Peyer's patch (tissue), 4 donors: ENCODE measurements at regions not wholly inside any gene's neighbourhood (a gene's known extent, or its start where the extent isn't known, plus 50 kb on each side); places are given as distances from the start of the nearest gene placed in this dataset.

ENCODE experiments used
- DNase-seq, 3 donors: peaks; one replicate each; pipeline ENCODE4 v3.0.0-alpha.2; 2017 to 2019
- H3K27ac ChIP-seq, 4 donors: fragments of 200-600 bp; sonication (generic); one replicate each; pipeline ENCODE4 v1.5.1; 2016 to 2019
- H3K27me3 ChIP-seq, 2 donors: fragments of 200-600 bp; sonication (generic); one replicate each; pipeline ENCODE4 v1.5.1; 2019
- H3K36me3 ChIP-seq, 3 donors: fragments of 200-600 bp; sonication (generic); one replicate each; pipeline ENCODE4 v1.5.1; 2016 to 2019
- H3K4me1 ChIP-seq, 4 donors: fragments of 200-600 bp; sonication (generic); one replicate each; pipeline ENCODE4 v1.5.1; 2016 to 2019
- H3K4me3 ChIP-seq, 4 donors: fragments of 200-600 bp; sonication (generic); 1 replicate in 3 of 4; 2 replicates in 1 of 4; pipeline ENCODE4 v1.5.1; 2016 to 2019; ENCODE audit warnings: mild to moderate bottlenecking in 1 of 4
- H3K9me3 ChIP-seq, 4 donors: fragments of 200-600 bp; sonication (generic); one replicate each; pipeline ENCODE4 v1.5.1; 2016 to 2019; ENCODE audit warnings: mild to moderate bottlenecking in 1 of 4
- POLR2A ChIP-seq, 2 donors: fragments of 450-650 bp; IDR thresholded peaks; one replicate each; pipeline ENCODE4 v1.5.1; 2017; ENCODE audit warnings: antibody characterized with exemption in 2 of 2, mild to moderate bottlenecking in 2 of 2, moderate library complexity in 2 of 2
- TF ChIP-seq, protein P1 (sequence below), 6 experiments: fragments of 450-650 bp in 4 of 6; fragments of 200-600 bp in 2 of 6; sonication (generic) in 1 of 6; IDR thresholded peaks; one replicate each; pipeline ENCODE4 v1.5.1; 2017 to 2019; ENCODE audit warnings: antibody characterized with exemption in 6 of 6, mild to moderate bottlenecking in 3 of 6, moderate library complexity in 1 of 6

DNA sequence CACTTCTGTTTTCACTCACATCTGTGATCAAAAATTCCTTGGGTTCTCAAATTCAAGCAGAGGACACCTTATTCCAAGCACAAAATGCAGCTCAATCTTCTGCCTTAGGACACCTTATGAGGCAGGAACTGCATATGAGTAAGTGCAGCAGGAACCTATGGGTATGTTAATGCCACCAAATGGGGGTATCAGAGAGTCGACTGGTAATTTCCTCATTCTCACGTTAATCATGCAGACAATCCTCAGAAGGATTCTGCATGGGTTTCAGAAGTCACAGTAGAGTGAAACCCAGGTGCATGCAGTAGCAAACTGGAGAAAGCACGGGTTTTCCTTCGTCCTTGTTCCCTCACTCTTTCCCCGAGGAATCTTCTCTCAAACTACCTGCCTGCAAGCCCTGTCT, 452.8 kb downstream of the CBLN2 start:
- no peak for DNase-seq
- TF ChIP-seq, protein P1, sequence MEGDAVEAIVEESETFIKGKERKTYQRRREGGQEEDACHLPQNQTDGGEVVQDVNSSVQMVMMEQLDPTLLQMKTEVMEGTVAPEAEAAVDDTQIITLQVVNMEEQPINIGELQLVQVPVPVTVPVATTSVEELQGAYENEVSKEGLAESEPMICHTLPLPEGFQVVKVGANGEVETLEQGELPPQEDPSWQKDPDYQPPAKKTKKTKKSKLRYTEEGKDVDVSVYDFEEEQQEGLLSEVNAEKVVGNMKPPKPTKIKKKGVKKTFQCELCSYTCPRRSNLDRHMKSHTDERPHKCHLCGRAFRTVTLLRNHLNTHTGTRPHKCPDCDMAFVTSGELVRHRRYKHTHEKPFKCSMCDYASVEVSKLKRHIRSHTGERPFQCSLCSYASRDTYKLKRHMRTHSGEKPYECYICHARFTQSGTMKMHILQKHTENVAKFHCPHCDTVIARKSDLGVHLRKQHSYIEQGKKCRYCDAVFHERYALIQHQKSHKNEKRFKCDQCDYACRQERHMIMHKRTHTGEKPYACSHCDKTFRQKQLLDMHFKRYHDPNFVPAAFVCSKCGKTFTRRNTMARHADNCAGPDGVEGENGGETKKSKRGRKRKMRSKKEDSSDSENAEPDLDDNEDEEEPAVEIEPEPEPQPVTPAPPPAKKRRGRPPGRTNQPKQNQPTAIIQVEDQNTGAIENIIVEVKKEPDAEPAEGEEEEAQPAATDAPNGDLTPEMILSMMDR (IDR thresholded peaks at IDR 0.05): no peak
- no peak for TF ChIP-seq POLR2A (IDR thresholded peaks at IDR 0.05)
- no peaks in the 10 kb centered on the region for H3K4me1 ChIP-seq

GRCh38 chr18:72089432-72089831, 454.7 kb downstream of the CBLN2 start:
- TF ChIP-seq, protein P1 (IDR thresholded peaks at IDR 0.05): no peak
- TF ChIP-seq POLR2A (IDR thresholded peaks at IDR 0.05): no peak
- no peak overlapping the region for H3K4me3 ChIP-seq
- no peak for DNase-seq

More for the DNA sequence above, 452.8 kb downstream of the CBLN2 start:
- Histone ChIP-seq H3K27ac (no peak overlapping the region), H3K4me3 (no peak overlapping the region), H3K9me3 (no peaks in the 10 kb centered on the region), H3K27me3 (no peaks in the 10 kb centered on the region), H3K36me3 (no peaks in the 10 kb centered on the region)

GRCh38 chr18:72086421-72086820, 457.7 kb downstream of the CBLN2 start:
- no peaks in the 10 kb centered on the region for H3K27me3 ChIP-seq

More at GRCh38 chr18:72089432-72089831, 454.7 kb downstream of the CBLN2 start:
- Histone ChIP-seq H3K27me3 (no peaks in the 10 kb centered on the region), H3K9me3 (no peaks in the 10 kb centered on the region), H3K27ac (no peak overlapping the region), H3K36me3 (no peaks in the 10 kb centered on the region), H3K4me1 (no peaks in the 10 kb centered on the region)

DNA sequence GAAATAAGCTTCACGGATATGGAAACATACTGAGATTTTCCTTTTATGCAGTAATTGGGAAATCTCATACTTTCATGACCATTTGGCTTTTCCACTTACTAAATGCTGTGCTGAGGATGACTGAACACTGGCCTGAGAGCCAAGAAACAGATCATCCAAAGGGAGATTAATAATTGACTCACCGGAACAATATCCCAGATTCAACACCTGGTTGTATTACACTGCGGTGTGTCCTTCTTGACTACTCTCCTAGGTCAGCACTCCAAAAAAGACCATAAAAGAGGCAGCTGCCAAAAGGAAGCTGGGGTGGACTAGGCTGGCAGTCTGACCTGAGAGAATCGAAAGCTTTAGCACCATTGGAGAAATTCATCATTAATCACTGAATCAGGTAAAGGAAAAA, 469.1 kb downstream of the CBLN2 start:
- no peak overlapping the region for H3K27ac ChIP-seq
- H3K9me3 ChIP-seq: peaks cover 0 to 2% (median 0%) of the 10 kb centered on the region in 4 donors
- H3K36me3 ChIP-seq: no peaks in the 10 kb centered on the region
- no peaks in the 10 kb centered on the region for H3K27me3 ChIP-seq
- no peak for TF ChIP-seq POLR2A (IDR thresholded peaks at IDR 0.05)
- TF ChIP-seq, protein P1 (IDR thresholded peaks at IDR 0.05): no peak
- DNase-seq: no peak
- no peaks in the 10 kb centered on the region for H3K4me1 ChIP-seq
- no peak overlapping the region for H3K4me3 ChIP-seq

More at GRCh38 chr18:72086421-72086820, 457.7 kb downstream of the CBLN2 start:
- TF ChIP-seq, protein P1 (IDR thresholded peaks at IDR 0.05): peak in 2 of 6 experiments; percentile 11 to 18
- no peak for TF ChIP-seq POLR2A (IDR thresholded peaks at IDR 0.05)
- H3K4me1 ChIP-seq: no peaks in the 10 kb centered on the region
- H3K4me3 ChIP-seq: no peak overlapping the region
- H3K36me3 ChIP-seq: no peaks in the 10 kb centered on the region
- H3K9me3 ChIP-seq: no peaks in the 10 kb centered on the region
- no peak overlapping the region for H3K27ac ChIP-seq
- DNase-seq: no peak

DNA sequence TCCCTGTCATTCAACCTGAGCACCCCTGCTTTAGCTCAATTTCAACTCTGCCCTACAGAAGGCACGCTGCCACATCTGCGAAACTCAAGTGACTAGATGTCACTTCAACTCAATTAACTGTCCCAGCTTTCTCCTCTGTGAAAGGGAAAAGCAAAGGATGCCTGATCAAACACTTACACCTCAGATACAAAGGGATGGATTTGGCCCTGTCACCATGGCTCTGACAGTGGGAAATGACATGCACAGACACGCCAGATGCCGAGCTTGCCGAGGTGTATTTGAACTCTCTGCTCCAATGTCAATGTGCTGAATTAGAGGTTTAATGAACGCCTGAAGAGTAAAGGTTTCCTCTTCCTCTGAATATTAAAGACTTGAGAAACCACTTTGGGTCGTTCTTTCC, 481.1 kb downstream of the CBLN2 start:
- Histone ChIP-seq H3K27ac (no peak overlapping the region), H3K36me3 (no peaks in the 10 kb centered on the region), H3K4me1 (no peaks in the 10 kb centered on the region), H3K4me3 (no peak overlapping the region), H3K9me3 (no peaks in the 10 kb centered on the region), H3K27me3 (no peaks in the 10 kb centered on the region)
- DNase-seq: no peak
- no peak for TF ChIP-seq POLR2A (IDR thresholded peaks at IDR 0.05)
- TF ChIP-seq, protein P1 (IDR thresholded peaks at IDR 0.05): no peak

DNA sequence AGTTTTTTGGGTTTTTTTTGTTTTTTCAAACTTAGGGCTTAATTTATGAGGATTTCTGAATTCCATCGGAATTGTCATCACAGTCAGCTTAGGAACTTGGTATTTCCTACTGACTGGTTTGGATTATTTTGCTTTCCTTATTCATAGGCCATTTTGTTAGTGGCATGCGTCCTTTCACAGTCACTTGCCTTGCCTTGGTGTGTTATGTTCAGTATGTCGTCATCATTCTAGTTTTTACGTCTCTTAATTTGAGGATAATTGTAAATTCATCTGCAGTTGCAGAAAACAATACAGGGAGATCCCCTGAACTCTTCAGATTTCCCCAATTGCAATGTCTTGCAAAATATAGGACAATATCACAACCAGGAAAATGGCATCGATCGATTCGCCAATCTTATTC, 485.3 kb downstream of the CBLN2 start:
- no peak for TF ChIP-seq POLR2A (IDR thresholded peaks at IDR 0.05)
- TF ChIP-seq, protein P1 (IDR thresholded peaks at IDR 0.05): no peak
- H3K9me3 ChIP-seq: no peaks in the 10 kb centered on the region
- no peak for DNase-seq

More for the DNA sequence above, 485.3 kb downstream of the CBLN2 start:
- no peaks in the 10 kb centered on the region for H3K27me3 ChIP-seq
- no peaks in the 10 kb centered on the region for H3K4me1 ChIP-seq
- H3K4me3 ChIP-seq: no peak overlapping the region
- H3K27ac ChIP-seq: no peak overlapping the region
- no peaks in the 10 kb centered on the region for H3K36me3 ChIP-seq
